Suppressor macrophage treated with lipopolysaccharide for 1 hour (primary cell): ENCODE measurements at regions not wholly inside any gene's neighbourhood (a gene's known extent, or its start where the extent isn't known, plus 50 kb on each side); places are given as distances from the start of the nearest gene placed in this dataset.

Experiments used
- DNase-seq, 3 donors: peaks; one replicate each; pipeline ENCODE4 v3.0.0-alpha.2; 2020 to 2022

GRCh38 chr15:62377736-62378480 is 212.8 kb upstream of the C2CD4B start:
- no peak for DNase-seq

DNA sequence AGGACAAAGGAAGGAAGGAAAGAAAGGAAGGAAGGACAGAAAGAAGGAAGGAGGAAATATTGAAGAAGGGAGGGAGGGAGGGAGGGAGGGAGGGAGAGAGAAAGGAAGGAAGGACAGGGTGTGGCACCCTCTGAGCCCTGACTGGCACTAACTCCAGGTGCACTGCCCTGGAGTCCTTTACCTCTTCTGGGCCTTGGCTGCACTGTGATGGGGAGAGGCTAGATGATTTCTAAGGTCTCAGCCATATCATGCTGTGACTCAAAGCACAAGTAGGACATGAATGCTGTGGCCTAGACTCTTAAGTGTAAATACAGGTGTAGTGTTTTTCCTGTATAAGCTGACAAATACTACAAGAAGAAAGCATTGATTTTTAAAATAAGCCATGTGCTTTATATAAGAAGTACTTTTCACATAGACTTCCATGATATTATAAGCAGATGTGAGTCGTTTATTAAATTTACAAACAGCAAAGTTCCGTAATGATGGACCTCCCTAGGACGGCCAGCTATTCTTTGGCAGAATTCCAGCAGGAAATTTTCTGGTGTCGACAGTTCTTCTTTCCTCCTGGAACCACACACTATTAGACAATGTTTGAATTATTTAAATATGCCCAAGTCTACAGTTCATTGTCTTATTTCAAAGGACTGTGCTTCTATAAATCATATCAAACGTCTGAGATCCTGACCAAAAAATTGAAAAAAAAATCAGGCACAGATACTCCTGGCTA is 213.8 kb upstream of the C2CD4B start:
- no peak for DNase-seq

DNA sequence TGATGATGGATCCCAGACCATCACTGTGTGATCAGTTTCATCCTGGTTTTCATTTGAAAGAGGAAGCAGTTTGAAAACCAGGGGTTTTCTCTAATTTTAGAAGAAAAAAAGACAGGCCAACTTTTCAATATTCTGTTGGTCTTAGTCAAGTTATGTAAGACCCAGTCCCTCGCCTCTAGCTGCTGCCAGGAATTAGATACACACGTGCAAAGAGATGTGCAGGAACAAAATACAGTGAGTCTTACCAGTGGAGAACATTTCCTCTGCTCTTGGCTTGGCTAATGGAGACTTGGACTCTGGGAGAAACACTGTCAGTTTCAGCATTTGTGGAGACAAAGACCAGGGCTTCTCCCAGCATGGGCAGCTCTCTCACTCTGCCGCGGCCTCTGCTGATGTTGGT is 214.9 kb upstream of the C2CD4B start:
- no peak for DNase-seq

DNA sequence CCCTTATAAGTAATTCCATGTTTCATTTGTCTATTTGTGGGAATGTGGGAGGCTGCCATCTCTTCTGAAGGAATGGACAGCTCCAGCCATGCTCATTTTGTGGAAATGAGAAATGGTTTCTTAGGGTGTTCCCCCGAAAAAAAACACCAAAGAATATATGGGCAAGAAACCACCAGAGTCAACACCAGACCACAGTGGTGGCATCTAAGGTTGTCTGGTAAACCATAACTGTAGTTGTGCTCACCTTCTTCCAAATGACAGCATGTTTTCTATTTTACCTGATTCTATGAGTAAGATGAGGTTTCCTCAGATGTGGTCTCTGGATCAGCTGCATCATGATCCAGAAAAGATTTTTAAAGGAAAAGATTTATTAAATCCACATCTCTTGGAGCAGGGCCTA is 217.0 kb upstream of the C2CD4B start:
- DNase-seq: no peak

- peak; percentile 79 to 92 (median 88) for DNase-seq
Measured at GRCh38 chr15:62389885-62390790, 225.1 kb upstream of the C2CD4B start, which contains the start of gene TLN2. TSS of gene TLN2 (plus strand) at chr15:62390550.

DNA sequence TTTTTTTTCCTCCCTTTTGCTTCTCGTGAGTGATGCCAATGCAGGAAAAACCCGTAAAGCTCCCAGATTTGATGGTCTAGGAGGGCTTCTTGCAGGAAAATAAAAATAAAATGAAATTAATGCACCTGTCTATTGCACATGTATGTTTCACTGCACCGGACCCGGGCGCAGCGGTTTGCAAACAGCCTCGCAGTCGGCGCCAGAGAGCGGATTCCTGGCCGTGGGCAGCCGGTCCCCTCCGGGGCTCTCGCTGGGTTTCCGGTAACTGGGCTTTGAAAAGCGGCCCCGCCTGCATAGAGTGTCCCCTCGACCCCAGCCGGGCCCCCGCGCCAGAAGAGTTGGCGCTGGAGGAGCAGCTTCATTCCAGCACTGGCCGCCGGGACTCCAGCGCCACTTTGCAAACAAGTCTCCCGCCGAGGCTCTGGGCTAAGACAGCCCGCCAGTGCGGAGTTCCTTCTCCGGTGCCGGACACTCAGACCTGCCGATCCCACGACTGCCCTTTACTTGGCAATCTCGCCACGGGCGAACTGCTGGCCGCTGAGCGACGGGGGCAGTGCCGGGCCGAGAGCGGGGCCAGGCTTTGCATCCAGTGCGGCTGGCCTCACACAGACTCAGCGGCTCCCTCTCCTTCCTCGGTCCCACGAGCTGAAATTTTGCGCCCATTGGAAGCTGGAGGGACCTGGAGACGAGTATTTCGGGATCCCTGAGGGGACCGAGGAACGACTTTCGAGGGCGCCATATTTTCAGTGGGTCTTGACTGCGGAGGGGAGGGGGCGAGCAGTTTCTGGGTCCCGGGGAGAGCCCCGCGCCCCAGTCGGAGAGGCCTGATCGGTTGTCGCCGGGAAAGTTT is 225.9 kb upstream of the C2CD4B start:
- DNase-seq: peak; percentile 24 to 48 (median 28)

DNA sequence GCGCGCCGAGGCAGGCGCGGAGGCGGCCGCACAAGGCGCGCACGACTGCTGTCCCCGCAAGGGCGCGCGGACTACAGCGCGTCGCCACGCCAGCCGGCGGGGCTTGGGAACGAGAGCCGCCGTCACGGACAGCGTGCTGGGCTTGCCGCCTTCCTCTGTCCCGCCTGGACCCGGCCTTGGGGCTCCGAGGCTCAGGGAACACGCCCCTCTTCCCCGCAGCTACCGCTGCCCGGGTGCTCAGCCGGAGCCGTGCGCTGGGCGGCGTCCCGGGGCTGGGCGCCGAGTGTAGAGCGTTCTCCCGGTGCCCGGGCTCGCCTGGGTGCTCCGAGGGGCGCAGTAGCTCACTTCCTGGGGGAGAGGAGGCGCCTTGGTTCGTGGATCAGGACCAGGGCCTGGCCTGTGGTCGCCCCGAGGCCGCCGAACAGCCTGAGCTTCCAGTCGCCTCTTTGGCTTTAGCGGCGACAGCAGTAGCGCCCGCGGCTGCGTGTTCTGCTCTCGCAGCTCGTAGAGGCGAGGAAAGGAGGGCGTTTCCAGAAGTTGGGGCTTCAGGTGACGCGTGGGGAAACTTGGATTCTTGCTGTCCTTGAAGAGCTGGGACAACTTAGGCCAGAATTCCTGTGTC is 226.7 kb upstream of the C2CD4B start:
- DNase-seq: peak; percentile 38 to 65 (median 40)

- DNase-seq: peak in 1 of 3 donors; percentile 2
Measured at GRCh38 chr15:62392376-62392775, 227.3 kb upstream of the C2CD4B start.

DNA sequence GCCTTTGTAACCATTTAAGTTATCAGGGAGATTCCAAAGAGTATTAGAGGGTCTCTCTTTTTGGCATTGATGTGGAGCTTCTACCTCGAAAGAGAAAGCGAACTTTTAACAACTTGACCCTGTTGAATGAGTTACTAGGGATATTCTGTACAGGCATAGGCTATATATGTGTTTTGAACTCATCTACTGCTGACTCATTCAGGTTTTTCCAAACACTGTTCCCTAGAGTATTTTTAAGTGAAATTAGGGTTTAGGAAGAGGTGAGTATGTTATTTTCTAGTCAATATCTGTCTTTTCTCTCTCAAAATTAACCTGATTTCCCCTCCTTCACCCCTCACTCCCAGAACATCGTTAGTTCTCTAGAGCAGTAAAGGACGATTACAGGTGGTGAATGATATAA is 228.1 kb upstream of the C2CD4B start:
- no peak for DNase-seq

DNA sequence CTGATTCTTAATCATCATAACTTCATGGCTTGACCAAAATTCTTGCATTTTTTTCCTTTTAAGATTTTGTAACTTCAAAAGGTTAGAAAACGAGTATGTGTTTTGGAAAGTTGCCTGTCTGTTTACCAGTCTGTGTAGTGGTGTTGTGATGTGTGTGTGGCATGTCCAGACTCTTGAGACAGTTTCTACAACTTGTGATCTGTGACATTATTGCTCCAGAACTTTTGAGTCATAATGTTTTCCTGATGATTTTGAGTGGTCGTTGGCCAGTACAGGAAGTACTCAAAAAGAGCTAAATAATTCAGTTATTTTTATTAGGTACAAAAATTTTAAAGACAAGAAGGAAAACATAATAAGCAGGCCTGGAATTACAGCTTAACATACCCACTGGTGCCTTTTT is 229.0 kb upstream of the C2CD4B start:
- peak in 1 of 3 donors; percentile 18 for DNase-seq

- no peak for DNase-seq
Measured at GRCh38 chr15:62400778-62401177, 235.7 kb upstream of the C2CD4B start.

- no peak for DNase-seq
Measured at GRCh38 chr15:62402687-62403086, 237.6 kb upstream of the C2CD4B start.

- no peak for DNase-seq
Measured at GRCh38 chr15:62403164-62403809, 238.2 kb upstream of the C2CD4B start.

DNA sequence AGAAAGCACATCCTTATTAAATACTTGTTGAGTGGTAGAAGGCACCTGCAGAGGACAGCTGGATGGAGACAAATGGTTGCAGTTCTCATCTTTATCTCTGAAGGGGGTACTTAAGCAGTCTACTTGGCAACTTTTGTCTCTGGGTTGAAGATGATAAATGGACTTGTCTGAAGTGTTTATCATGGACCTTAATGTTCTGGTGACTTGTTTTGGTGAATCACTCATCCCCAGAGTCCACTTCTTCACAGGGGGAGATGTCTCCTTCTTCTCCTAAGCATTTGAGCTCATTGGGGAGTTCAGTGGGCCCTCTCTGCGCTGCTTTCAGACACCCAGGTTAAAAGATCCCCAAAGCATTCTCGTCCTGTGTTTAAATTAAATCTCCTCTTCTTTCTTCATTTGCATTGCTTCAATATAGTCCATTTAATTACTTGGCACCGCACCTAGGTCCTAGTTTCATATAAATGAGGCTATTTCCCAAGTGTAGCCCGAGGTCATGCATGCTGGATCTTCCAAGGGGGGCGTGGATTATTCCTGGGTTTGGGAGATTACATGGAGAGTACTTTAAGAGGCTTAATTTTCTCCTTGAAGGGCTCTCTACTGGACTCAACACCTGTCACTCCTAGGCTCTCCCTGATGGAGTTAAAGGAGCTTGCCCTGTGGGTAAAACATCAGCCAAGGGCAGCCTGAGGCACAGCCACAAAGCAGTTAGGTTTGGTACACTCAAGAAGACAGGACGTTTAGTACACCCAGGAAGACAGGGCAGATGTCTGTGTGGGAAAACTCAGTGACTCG is 239.3 kb upstream of the C2CD4B start:
- no peak for DNase-seq

- no peak for DNase-seq
Measured at GRCh38 chr15:62406305-62406891, 241.3 kb upstream of the C2CD4B start.

DNA sequence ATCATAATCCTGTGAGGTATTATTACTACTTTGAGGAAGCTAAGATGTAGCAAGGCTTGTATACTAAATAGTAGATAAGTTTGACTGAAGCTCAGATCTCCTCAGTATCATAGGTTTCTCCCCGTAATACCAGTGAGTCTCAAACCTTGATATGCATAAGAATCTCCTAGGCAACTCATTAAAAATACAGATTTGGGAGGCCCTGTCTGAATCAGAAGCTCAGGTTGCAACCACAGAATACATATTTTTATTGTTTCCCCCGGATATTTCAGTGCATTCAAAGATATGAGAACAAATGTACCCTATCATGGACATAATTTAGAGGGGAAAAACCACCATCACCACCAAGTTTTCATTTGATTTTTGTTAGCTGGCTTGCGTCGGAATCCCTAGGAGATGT is 242.1 kb upstream of the C2CD4B start:
- no peak for DNase-seq

DNA sequence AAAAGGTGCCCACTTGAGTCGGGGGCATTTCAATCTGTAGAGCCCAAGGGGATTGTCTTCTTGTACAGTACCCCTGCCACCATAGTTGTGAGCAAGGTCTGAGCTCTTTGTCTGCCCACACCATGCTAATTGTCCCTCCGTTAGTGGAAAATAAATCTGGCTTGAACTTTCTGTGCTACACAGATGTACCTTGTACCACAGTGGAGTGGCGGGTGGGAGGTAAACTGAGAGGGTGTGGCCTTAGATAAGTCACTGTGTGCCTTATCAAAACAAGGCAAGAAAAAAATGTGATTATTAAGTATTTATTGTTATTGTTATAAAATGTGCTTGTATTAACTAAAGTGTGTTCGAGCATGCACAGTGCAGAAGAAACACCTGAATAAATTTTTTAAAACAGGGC is 242.9 kb upstream of the C2CD4B start:
- no peak for DNase-seq

GRCh38 chr15:62409466-62409865 is 244.4 kb upstream of the C2CD4B start:
- no peak for DNase-seq

DNA sequence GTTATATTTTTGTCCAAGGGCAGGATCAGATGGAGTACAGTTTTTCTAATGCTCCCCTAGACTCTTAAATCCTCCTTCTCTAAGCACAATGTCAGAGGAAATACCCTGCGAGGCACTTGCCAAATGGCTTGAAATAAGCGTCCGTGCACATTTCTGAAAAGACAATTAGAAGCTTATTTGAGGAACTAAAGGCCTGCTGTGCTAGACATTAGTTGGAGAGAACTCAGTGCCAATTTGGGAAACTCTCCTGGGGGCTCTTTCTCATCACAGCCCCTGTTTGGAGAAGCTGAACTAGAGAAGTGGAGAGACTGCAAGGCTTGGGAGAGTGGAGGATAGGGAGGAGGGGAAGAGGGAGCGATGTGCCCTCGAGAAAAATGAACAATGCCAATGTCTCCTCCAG is 247.6 kb upstream of the C2CD4B start:
- DNase-seq: no peak

- no peak for DNase-seq
Measured at GRCh38 chr15:62413153-62413552, 248.1 kb upstream of the C2CD4B start.
